ENCODE measurements at regions not wholly inside any gene's neighbourhood (a gene's known extent, or its start where the extent isn't known, plus 50 kb on each side); places are given as distances from the start of the nearest gene placed in this dataset.
"Not testable (repeated sequence)": the region's sequence is repeated elsewhere in the genome, so short reads cannot be mapped to it uniquely, and the experiment has no call there.

DNA sequence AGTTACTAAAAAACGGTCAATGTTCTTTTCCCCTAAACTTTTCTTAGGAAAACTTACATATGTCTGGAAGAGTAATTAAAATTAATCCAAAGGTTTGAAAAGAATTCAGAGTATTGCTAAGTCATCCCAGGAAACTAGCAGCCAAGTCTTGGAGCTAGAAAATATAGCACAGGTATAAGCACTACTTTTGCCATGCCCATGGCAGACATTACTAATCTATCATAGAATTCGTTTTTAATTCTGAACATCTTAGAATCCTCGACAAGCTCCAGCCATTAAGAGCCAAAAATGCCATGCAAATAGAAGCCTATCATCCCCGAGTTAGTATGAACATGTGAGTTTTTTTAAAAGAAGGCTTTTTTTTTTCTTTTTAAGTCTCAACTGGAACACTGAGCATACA lies 395.0 kb downstream of the ZEB2 start:
- no peak for DNase-seq (ENCODE audit: low read depth)

DNA sequence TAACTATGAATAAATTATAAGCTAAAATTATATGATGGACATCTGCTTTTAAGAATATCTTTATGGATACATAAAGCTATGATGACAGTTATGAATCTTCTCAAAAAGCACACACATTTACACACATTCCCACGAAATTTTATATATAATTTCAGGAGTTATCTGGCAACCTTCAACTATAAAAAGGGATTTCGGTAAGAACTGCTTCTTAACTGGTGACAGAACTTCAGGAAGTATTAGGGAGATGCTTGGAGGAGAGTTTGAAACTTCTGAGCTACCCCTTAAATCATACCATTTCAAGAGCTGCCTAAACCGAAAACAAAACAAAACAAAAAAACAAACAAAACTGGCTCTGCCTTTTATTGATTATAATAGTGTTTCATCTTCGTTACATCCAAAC lies 399.4 kb downstream of the ZEB2 start:
- DNase-seq (ENCODE audit: low read depth): no peak

DNA sequence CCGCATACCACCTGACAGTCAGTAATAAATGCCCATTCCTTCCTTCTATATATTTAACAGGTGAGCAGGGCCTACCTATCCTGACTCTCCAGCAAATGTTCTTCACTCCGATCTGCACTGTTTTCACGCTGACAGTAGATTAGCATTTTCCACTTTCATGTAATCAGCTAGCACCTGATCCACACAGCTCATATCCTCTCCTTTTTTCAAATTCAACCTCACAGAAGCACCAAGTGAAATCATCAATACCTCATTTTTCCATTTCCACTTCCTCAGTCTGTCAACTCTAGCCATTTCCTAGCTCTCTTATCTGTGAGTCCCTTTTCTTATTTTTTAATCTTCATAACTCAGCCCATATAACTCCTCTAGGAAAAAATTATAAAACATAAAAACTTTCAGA lies 402.8 kb downstream of the ZEB2 start:
- DNase-seq (ENCODE audit: low read depth): no peak

DNA sequence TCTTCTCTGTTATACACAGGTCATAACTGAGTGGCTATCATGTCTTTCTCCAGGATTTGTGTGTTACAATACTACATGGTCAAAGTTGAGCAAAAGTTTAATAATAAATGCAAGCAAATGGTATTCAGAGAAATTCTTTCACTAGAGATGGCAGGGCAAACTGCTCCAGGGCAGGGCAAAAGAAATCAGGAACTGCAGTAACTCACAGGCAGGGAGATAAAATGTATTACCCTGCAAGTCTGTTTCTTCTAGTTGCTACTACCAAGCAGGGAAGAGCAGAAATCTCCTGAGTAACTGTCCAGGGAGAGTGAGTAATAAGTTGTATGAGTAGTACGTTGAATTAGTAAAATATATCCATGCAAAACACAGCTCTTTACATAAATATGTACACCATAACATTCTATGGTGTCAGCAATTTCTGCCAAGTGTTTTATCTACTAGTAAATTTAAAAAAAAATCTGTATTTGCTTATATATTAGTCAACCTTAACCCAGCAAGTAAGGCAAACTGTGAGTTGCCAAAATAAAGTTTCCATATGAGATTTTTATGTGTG lies 404.1 kb downstream of the ZEB2 start:
- DNase-seq (ENCODE audit: low read depth): no peak

DNA sequence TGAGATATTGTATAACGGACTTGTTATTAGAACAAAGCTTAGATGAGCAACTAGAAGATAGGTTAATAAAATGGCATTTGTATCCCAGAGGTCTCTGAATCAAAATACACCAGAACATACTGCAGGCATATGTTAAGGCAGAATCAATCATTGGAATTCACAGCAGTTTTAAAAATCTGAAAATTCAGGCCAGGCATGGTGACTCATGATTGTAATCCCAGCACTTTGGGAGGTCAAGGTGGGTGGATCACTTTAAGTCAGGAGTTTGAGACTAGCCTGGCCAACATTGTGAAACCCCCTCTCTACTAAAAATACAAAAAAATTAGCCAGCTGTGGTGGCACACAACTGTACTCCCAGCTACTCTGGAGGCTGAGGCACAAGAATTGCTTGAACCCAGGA lies 405.2 kb downstream of the ZEB2 start:
- DNase-seq (ENCODE audit: low read depth): no peak

DNA sequence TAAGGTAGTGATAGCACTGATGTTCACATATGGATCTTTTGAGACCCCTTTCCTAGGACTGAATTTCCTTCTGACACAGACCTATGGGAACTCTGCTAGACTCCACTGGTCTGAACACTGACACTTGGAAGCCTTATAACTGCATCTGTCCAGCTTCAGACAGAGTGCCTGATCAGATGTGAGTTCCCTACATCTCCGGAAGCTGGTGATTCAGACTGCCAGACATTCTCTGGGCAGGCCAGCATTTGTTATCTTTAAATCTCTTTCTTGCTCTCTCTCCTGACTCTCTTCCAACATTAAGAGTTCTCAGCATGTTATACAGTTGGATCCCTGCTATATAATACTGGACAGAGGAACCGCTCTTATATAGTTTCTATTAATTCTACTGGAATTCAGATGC lies 408.5 kb downstream of the ZEB2 start:
- DNase-seq (ENCODE audit: low read depth): peak; percentile 51

DNA sequence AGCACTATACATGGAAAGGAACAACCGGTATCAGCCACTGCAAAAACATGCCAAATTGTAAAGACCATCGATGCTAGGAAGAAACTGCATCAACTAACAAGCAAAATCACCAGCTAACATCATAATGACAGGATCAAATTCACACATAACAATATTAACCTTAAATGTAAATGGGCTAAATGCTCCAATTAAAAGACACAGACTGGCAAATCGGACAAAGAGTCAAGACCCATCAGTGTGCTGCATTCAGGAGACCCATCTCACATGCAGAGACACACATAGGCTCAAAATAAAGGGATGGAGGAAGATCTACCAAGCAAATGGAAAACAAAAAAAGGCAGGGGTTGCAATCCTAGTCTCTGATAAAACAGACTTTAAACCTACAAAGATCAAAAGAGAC lies 413.8 kb downstream of the ZEB2 start:
- DNase-seq (ENCODE audit: low read depth): not testable (repeated sequence)

DNA sequence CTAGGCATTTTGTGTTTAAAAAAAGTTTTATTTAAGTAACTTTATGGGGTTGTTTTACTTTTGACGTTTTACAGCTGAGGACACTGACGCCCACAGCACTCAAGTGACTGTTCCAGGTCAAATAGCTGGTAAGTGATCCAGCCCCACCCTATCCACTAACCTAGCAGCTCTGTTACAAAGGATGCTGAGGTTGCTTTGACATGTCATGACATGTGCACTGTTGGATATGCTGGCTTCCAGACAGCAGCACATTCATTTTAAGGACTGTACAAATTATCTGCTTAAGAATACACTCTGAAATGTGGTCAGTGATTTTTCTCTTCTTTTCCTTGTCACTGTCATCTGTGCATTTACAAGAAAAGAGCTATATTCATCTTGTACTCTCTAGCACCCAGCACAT lies 417.5 kb downstream of the ZEB2 start:
- no peak for DNase-seq (ENCODE audit: low read depth)

DNA sequence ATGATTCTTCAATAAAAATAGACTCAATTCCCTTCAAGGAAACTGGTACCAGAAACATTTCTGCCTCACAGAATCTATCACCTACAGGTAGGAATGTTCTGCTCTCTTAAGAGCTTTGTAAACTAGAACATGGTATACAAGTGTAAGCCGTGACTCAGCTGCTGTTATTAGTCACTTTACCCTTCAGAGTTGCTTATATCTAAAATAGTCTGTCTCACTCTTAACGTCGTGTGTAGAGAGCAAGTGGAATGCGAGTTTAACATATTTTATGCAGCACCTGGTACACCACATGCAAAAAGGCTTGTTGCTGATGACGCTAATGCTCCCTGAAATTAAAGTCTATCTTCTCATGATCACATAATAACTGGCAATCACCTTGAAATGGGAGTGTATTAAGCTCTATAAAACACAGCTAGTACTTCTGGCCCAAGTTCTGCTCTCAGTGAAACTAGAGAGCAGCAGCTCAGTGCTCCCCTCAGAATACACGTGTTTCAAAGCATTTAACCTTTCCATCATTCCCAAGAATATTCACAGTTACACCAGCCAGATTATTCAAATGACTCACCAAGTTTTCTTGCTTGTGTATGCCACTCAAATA lies 420.0 kb downstream of the ZEB2 start:
- no peak for DNase-seq (ENCODE audit: low read depth)

DNA sequence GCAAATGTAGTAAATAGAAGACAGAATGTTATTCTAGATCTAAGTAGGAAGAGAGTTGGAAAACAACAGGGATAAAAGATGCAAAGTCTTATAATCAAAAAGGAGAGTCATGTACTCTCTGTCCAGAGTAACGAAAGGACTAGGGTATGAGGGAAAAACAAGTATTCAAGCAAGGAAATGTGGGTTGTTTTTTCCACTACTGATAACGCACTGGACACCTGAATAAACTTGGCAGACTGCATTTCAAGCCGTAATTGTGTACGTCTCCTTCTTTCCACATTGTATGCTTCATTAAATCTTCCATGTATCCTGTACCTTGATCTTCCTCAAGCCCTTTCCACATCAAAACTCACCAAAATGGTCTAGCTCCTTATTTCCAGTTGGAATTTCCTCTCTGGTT lies 420.6 kb downstream of the ZEB2 start:
- DNase-seq (ENCODE audit: low read depth): no peak

DNA sequence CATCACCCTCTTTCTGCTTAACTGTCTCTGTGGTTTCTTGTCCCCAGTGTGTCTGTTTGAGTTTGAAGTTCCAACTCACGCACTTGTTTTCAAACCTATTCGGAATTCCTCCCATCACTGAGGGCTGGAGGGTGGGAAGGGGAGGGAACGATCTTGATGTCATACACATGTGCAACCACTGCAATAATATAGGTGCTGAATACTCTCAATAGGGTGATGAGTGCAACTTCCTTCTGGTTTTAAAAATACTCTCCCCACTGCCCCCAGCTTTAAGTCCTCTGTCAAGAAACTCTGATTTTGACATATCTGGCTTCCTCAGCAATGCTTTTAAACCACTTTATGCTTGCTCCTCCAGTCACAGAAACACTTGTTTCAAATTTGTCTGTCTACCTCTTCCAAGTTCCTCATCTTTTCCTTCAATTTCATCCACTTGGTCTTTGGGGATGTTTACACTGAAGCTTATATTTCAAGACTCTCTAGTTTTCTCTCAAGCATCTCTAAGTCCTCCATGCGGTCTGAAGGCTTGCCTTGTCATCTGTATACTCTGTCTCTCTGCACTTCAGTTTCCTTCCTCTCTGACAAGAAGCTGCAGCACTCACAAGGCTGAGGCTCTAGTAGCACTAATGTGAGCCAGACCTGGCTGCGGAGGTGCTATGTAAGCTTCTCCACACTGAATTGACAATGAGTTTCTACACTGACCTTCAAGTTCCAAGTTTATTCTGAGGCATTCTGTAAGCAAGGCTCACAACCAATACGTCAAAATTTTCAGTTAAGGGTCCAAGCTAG lies 422.3 kb downstream of the ZEB2 start:
- no peak for DNase-seq (ENCODE audit: low read depth)

DNA sequence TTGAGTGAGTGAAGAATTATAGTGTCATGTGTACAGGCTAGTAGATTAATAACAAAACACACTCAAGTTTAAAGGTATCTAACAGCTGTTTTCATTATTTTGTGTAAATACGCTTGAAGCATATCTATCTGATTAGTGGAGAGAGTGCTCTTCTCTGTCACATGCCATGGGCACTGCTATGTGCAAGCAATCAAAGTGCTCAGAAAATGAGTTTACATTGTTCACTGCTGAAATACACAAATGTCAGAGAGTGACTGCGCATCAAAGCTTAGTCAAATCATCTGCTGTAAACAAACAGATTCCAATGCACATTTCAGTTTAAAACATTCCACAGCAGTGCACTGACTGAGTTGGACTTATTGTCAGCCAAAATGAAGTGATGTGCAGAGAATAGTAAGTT lies 423.4 kb downstream of the ZEB2 start:
- DNase-seq (ENCODE audit: low read depth): no peak

DNA sequence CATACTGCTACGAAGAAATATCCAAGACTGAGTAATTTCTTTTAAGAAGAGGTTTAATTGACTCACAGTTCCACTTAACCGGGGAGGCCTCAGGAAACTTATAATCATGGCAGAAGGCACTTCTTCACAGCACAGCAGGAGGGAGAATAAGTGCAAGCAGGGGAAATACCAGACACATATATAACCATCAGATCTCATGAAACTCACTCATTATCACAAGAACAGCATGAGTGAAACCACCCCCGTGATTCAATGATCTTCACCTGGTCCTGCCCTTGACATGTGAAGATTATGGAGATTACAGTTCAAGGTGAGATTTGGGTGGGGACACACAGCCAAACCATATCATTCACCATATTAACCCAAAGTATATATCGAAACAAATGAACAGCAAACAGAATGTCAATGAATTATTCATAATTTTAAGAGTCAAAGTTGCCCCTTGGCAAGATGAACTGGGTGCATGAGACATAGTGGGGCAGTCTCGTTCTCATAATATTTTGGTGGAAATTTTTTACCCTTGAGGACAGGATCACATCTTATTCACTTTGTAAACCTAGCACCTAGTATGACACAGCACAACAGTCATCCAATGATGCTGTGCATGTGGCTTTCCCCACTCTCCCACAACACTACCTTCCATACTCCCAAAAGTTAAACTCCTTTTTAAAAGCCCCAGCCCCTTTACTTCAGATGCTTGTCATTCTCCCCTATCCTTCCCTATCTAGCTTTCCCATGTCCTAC lies 425.3 kb downstream of the ZEB2 start:
- no peak for DNase-seq (ENCODE audit: low read depth)

DNA sequence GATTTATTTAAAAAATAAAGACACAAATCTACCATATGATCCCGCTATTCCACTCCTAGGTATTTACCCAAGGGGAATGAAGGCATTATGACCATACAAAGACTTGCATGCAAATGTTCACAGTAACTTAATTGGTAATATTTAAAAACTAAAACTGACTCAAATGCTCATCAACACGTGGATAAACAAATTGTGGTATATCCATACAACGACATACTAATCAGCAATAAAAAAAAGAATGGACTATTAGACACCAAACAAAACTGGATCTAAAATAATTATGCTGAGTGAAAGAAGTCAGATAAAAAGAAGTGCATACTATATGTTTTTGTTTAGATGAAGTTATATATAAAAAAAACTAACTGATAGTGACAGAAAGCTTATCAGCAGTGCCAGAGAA lies 428.3 kb downstream of the ZEB2 start:
- DNase-seq (ENCODE audit: low read depth): no peak

DNA sequence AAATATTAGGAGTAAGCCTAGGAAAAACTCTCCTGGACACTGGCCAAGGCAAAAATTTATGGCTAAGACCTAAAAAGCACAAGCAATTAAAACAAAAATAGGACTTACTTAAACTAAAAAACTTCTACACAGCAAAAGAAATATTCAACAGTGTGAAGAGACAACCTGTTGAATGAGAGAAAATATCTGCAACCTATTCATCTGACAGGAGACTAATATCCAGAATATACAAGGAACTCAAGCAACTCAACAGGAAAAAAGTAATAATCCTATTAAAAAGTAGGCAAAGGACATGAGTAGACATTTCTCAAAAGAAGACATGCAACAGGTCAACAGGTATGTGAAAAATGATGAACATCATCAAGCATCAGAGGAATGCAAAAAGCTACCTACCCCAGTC lies 431.1 kb downstream of the ZEB2 start:
- DNase-seq (ENCODE audit: low read depth): no peak

DNA sequence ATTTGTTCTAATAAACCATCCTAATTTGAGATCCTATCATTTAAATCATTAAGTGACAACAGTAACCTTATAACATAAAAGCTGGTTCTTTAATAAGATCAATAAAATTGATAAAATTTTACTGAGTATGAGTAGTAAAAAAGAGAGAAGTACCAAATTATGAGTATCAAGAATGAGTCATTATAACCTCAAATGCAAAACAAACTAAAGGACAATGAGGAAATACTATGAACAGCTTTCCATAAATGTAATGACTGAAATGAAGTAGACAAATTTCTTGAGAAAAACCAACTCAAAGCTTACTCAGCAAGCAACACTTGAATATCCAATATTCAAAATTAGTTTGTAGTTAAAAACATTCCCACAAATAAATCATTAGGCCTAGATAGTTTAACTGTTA lies 433.0 kb downstream of the ZEB2 start:
- DNase-seq (ENCODE audit: low read depth): no peak

DNA sequence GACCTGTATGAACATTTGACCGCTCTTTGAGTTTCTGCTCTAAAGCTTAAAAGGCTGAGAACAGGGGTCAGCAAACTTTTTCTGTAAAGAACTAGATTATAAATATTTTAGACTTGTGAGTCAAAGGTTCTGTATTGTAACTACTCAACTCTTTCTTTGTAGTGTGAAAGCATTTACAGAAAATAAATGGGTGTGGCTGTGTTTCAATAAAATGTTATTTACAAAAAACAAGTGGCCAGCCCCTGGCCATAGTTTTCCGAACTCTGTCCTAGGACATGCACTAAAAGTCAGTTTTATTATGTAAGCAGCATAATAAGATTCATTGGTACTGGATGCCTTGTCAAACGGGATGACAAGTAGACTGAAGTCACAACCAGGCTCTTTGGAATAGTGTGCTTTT lies 434.9 kb downstream of the ZEB2 start:
- no peak for DNase-seq (ENCODE audit: low read depth)

DNA sequence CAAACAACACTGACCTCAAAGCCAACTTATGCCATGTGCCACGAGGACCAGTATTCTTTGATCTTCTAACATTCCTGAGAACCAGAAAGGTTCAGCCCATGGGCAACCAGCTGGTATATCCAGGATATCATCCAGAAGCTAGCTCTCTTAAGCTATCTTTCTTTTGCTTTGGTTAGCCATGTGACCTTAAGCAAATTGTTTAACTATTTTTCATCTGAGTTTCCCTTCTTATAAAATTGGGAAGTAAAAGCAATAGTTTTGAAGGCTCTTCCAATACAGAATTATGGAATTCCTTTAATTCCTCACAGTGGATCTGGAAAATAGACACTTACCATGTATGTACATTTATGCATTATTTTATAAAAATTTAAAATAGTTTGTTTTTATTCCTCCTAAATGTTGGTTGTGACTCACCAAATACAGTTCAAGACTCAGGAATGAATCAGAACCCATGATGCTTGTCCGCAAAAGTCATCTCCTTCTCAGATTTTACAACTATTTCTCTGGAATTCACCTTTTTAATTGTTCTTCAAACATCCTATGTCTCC lies 435.7 kb downstream of the ZEB2 start:
- peak; percentile 62 for DNase-seq (ENCODE audit: low read depth)

DNA sequence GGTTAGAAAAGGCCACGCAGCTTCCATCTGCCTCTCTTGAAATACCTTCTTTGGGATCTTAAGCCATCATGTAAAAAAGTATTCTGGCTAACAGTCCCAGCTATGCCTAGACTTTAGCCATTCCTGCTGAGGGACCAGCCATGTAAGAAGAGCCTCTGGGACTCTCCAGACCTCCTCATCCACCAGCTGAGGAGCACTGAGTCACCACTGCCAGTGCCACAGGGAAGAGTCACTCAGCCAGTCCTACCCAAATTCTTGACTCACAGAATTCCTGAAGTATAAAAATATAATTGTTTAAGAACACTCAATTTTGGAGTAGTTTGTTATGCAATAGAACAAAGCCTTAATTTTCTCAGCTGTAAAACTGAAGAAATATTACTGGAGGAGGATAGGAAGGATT lies 436.7 kb downstream of the ZEB2 start:
- DNase-seq (ENCODE audit: low read depth): peak; percentile 59

DNA sequence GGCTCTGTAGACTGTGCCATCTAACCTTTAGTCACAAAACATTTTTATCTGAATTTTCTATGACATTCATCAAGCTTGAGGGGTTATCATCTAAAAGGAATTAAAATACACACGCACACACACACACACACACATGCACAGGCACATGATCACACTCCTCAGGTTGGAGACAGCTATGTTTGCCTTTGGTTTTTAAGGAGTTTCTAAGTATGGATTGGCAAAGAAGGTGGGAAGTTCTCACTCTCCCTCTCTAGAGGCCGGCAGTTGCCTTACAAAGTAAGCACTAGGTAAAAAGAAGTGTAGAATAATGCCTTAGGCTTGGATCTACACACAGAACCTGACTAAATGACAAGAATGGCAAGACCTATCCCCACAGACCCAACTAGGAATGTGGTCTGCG lies 437.1 kb downstream of the ZEB2 start:
- DNase-seq (ENCODE audit: low read depth): no peak

DNA sequence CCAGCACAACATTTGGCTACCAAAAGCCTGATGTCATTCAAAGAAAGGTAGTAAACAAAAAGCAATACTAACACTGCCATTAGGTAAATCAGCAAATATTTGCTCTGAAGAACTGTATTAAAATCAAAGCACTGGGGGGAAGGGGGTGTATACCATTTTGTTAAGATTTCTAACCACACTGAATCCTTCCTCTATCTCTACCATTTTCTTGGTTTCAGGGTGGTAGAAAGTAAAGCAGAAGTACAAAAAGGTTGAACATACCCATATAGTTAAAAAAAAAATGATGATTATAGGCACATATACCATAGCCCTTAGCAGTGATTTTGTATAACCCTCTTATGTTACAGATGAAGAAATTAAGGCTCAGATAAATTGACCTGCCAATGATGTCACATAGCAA lies 437.6 kb downstream of the ZEB2 start:
- no peak for DNase-seq (ENCODE audit: low read depth)

DNA sequence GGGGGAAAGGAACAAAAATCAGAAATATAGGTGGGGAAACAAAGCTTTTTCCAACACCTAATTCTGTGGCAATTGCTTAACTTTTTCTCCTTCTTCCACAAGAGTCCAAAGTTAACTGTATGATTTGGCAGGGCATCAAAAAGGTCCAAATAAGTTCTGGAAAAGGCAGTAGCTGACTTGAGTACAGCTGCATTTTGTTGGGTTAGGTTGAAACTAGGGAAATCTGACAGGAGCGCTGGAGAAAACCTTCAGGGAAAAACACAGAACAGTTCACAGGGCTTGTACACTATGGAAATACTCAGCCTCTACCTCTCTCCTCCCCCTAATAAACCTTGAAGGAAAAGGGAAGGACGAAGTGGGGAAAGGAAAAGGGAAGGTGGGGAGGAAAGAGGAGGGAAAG lies 438.6 kb downstream of the ZEB2 start:
- no peak for DNase-seq (ENCODE audit: low read depth)

DNA sequence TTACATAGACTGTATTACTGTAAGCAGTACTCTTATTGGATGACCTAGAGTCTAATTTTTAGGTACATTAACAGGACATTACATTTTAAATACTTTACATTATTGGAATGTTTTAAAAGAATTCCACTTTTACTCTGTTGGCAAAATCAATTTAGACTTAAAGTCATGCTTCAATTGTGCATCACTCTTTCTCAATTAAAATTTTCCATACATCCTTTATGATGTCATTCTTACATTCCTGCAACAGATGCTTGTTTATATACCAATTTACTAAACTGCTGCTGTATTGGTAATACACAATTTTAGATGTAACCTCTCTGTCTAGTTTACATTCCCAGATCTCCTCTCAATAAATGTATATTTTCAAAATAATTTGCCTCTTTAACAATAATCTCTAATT lies 440.1 kb downstream of the ZEB2 start:
- DNase-seq (ENCODE audit: low read depth): no peak

All from GM04503 (cell line).